Mesenchymal stem cell (in vitro differentiated cells and primary cell): ENCODE measurements at regions not wholly inside any gene's neighbourhood (a gene's known extent, or its start where the extent isn't known, plus 50 kb on each side); places are given as distances from the start of the nearest gene placed in this dataset. TPM values are rescaled to one million over a fixed set of nuclear protein-coding genes. Genes with fewer than 3 reads are reported as not detected.

Source experiments
- DNase-seq: peaks from one replicate; pipeline ENCODE4 v3.0.0-alpha.2; 2013
- H2AFZ ChIP-seq: one replicate; pipeline ENCODE4 v1.6.1; 2013; ENCODE audit warnings: low read depth, mild to moderate bottlenecking, control low read depth, inconsistent platforms, low read length, moderate library complexity
- H2AK5ac ChIP-seq: 2 replicates; pipeline ENCODE4 v1.6.1; 2013; ENCODE audit warnings: low read length, moderate library complexity, mild to moderate bottlenecking, inconsistent platforms; ENCODE audit not compliant: severe bottlenecking
- H2BK120ac ChIP-seq: one replicate; pipeline ENCODE4 v1.6.1; 2013; ENCODE audit warnings: low read depth, mild to moderate bottlenecking, inconsistent platforms, low read length, moderate library complexity
- H2BK12ac ChIP-seq, 2 experiments: one replicate each; pipeline ENCODE4 v1.6.1; 2013; ENCODE audit warnings: inconsistent platforms in 2 of 2, low read length in 2 of 2, mild to moderate bottlenecking in 2 of 2, moderate library complexity in 2 of 2, control low read depth in 1 of 2
- H2BK15ac ChIP-seq: one replicate; pipeline ENCODE4 v1.6.1; 2013; ENCODE audit warnings: mild to moderate bottlenecking, low read depth, inconsistent platforms; ENCODE audit not compliant: poor library complexity, severe bottlenecking
- H2BK5ac ChIP-seq: 2 replicates; pipeline ENCODE4 v1.6.1; 2013; ENCODE audit warnings: low read depth, mild to moderate bottlenecking, low read length, control low read depth, inconsistent platforms; ENCODE audit not compliant: poor library complexity, severe bottlenecking
- H3K14ac ChIP-seq, 2 experiments: one replicate each; pipeline ENCODE4 v1.6.1; 2013; ENCODE audit warnings: inconsistent platforms in 2 of 2, low read length in 2 of 2, control low read depth in 1 of 2, mild to moderate bottlenecking in 1 of 2, moderate library complexity in 1 of 2
- H3K18ac ChIP-seq, 2 experiments: one replicate each; pipeline ENCODE4 v1.6.1; 2013; ENCODE audit warnings: inconsistent platforms in 2 of 2, low read length in 2 of 2, control low read depth in 1 of 2, low read depth in 1 of 2, mild to moderate bottlenecking in 1 of 2
- H3K23ac ChIP-seq, 2 experiments: one replicate each; pipeline ENCODE4 v1.6.1; 2013; ENCODE audit warnings: inconsistent platforms in 2 of 2, low read length in 2 of 2, mild to moderate bottlenecking in 2 of 2, moderate library complexity in 2 of 2, control low read depth in 1 of 2
- H3K27ac ChIP-seq: 2 replicates; pipeline ENCODE4 v1.5.1; 2013; ENCODE audit warnings: mild to moderate bottlenecking, moderate library complexity, low read length, control low read depth, inconsistent platforms; ENCODE audit not compliant: poor library complexity, severe bottlenecking
- H3K27me3 ChIP-seq, 2 experiments: 2 replicates each; pipeline versions ENCODE4 v1.6.1 to v1.7.0; 2013; ENCODE audit warnings: low read length in 2 of 2, mild to moderate bottlenecking in 2 of 2, moderate library complexity in 2 of 2, control low read depth in 1 of 2, inconsistent platforms in 1 of 2; ENCODE audit not compliant: control insufficient read depth in 1 of 2, insufficient read depth in 1 of 2
- H3K36me3 ChIP-seq, 2 experiments: 2 replicates each; pipeline versions ENCODE4 v1.6.1 to v1.7.0; 2013; ENCODE audit warnings: low read length in 2 of 2, control low read depth in 1 of 2, inconsistent platforms in 1 of 2, low read depth in 1 of 2, mild to moderate bottlenecking in 1 of 2; ENCODE audit not compliant: insufficient read depth in 2 of 2, control insufficient read depth in 1 of 2
- H3K4ac ChIP-seq, 2 experiments: one replicate each; pipeline ENCODE4 v1.6.1; 2013; ENCODE audit warnings: inconsistent platforms in 2 of 2, low read length in 2 of 2, mild to moderate bottlenecking in 2 of 2, moderate library complexity in 2 of 2, control low read depth in 1 of 2, low read depth in 1 of 2
- H3K4me1 ChIP-seq: 2 replicates; pipeline ENCODE4 v1.6.1; 2013; ENCODE audit warnings: low read depth, low read length, control low read depth; ENCODE audit not compliant: control insufficient read depth, insufficient read depth
- H3K4me2 ChIP-seq: 2 replicates; pipeline ENCODE4 v1.6.1; 2013; ENCODE audit warnings: low read length, mild to moderate bottlenecking, inconsistent platforms; ENCODE audit not compliant: poor library complexity, severe bottlenecking
- H3K4me3 ChIP-seq, 2 experiments: 2 replicates each; pipeline versions ENCODE4 v1.5.1 to v1.7.0; 2013; ENCODE audit warnings: low read length in 2 of 2, mild to moderate bottlenecking in 2 of 2, control low read depth in 1 of 2, low read depth in 1 of 2; ENCODE audit not compliant: insufficient read depth in 1 of 2
- H3K79me1 ChIP-seq: replicated peaks from 2 replicates; pipeline ENCODE4 v1.6.1; 2013; ENCODE audit warnings: mild to moderate bottlenecking, control low read depth, low read length, inconsistent platforms; ENCODE audit not compliant: poor library complexity, severe bottlenecking
- H3K9ac ChIP-seq: 2 replicates; pipeline ENCODE4 v1.7.0; 2013; ENCODE audit warnings: mild to moderate bottlenecking, low read length, moderate library complexity
- H3K9me3 ChIP-seq: 2 replicates; pipeline ENCODE4 v1.7.0; 2013; ENCODE audit warnings: mild to moderate bottlenecking, low read length; ENCODE audit not compliant: control insufficient read depth
- H4K8ac ChIP-seq: one replicate; pipeline ENCODE4 v1.6.1; 2013; ENCODE audit warnings: inconsistent platforms, mild to moderate bottlenecking, low read length, moderate library complexity
- H4K91ac ChIP-seq: one replicate; pipeline ENCODE4 v1.6.1; 2013; ENCODE audit warnings: mild to moderate bottlenecking, low read length, inconsistent platforms
- WGBS: methylation state at CpG from one replicate; pipeline ENCODE4 v1.1.7; 2013; ENCODE audit warnings: mixed read lengths; 5-methylcytosine and 5-hydroxymethylcytosine counted together
- small RNA-seq: library from polyadenylated mRNA; stranded (forward); fragments of <200 nt; extraction: miRNeasy Mini kit (QIAGEN cat#:217004); gene quantifications from one replicate; pipeline ENCODE3, GENCODE V24; 2013; ENCODE audit warnings: low read depth

- Histone ChIP-seq H3K27ac (no peak overlapping the region), H3K18ac (no peak overlapping the region), H2BK120ac (no peak overlapping the region), H3K4me1 (no peaks in the 10 kb centered on the region), H4K91ac (no peak overlapping the region), H3K23ac (no peak overlapping the region), H4K8ac (no peak overlapping the region), H2AK5ac (no peak overlapping the region), H2BK5ac (no peak overlapping the region), H2BK15ac (no peak overlapping the region), H3K36me3 (no peaks in the 10 kb centered on the region), H3K14ac (no peak overlapping the region), H2BK12ac (no peak overlapping the region), H3K9ac (no peak overlapping the region), H3K4me3 (no peak overlapping the region), H3K4ac (no peak overlapping the region), H3K4me2 (no peak overlapping the region), H3K27me3 (no peaks in the 10 kb centered on the region), H2AFZ (no peak overlapping the region), H3K9me3 (no peaks in the 10 kb centered on the region), H3K79me1 (no peaks in the 10 kb centered on the region)
- 75% methylated on average over 4 of the region's 4 CpGs for WGBS
- no peak for DNase-seq
Observed at GRCh38 chr4:22019676-22020075, 71.1 kb upstream of the KCNIP4 start.

- WGBS: 66% methylated on average over 2 of the region's 3 CpGs
- no peaks in the 10 kb centered on the region for H3K36me3 ChIP-seq
Observed at GRCh38 chr4:22014222-22014741, 65.7 kb upstream of the KCNIP4 start.

GRCh38 chr4:22003878-22004277 lies 55.3 kb upstream of the KCNIP4 start:
- Histone ChIP-seq H3K18ac (no peak overlapping the region), H2AK5ac (no peak overlapping the region), H3K27me3 (no peaks in the 10 kb centered on the region), H3K4me2 (no peak overlapping the region), H3K79me1 (no peaks in the 10 kb centered on the region), H3K4ac (no peak overlapping the region), H3K9me3 (no peaks in the 10 kb centered on the region), H4K8ac (no peak overlapping the region), H4K91ac (no peak overlapping the region), H3K4me3 (no peak overlapping the region), H3K4me1 (no peaks in the 10 kb centered on the region), H3K23ac (no peak overlapping the region), H3K9ac (no peak overlapping the region), H2BK12ac (no peak overlapping the region), H2AFZ (no peak overlapping the region), H2BK5ac (no peak overlapping the region), H2BK15ac (no peak overlapping the region), H3K27ac (no peak overlapping the region), H3K36me3 (no peaks in the 10 kb centered on the region), H2BK120ac (no peak overlapping the region), H3K14ac (no peak overlapping the region)
- no peak for DNase-seq
- 73% methylated on average over 1 of the region's 1 CpG for WGBS

More at GRCh38 chr4:22014222-22014741, 65.7 kb upstream of the KCNIP4 start:
- Histone ChIP-seq H3K23ac (no peak overlapping the region), H3K9me3 (no peaks in the 10 kb centered on the region), H3K4me1 (no peaks in the 10 kb centered on the region), H2BK5ac (no peak overlapping the region), H2BK15ac (no peak overlapping the region), H3K4me2 (no peak overlapping the region), H2AK5ac (no peak overlapping the region), H3K14ac (no peak overlapping the region), H4K91ac (no peak overlapping the region), H3K27ac (no peak overlapping the region), H2BK12ac (no peak overlapping the region), H3K27me3 (no peaks in the 10 kb centered on the region), H3K18ac (no peak overlapping the region), H4K8ac (no peak overlapping the region), H2AFZ (no peak overlapping the region), H3K79me1 (no peaks in the 10 kb centered on the region), H2BK120ac (no peak overlapping the region), H3K4me3 (no peak overlapping the region), H3K4ac (no peak overlapping the region), H3K9ac (peak overlapping the region; percentile 39)
- peak; percentile 15 for DNase-seq

Small RNA genes in the stretch of these regions (small RNA-seq; reads per million reads assigned to genes)
- gene RNU6-420P: not detected
